Kidney epithelial cell (primary cell): ENCODE measurements at regions not wholly inside any gene's neighbourhood (a gene's known extent, or its start where the extent isn't known, plus 50 kb on each side); places are given as distances from the start of the nearest gene placed in this dataset.

ENCODE experiments used
- DNase-seq: peaks from one replicate; pipeline ENCODE4 v3.0.0-alpha.2; 2010; ENCODE audit warnings: low read depth
- H3K27me3 ChIP-seq: 2 replicates; pipeline ENCODE4 v1.6.0; 2011; ENCODE audit warnings: low read length; ENCODE audit not compliant: control insufficient read depth, insufficient read depth
- H3K36me3 ChIP-seq: 2 replicates; pipeline ENCODE4 v1.5.1; 2011; ENCODE audit warnings: low read length; ENCODE audit not compliant: control insufficient read depth, insufficient read depth
- H3K4me3 ChIP-seq: 2 replicates; pipeline ENCODE4 v1.5.1; 2011; ENCODE audit warnings: low read depth, mild to moderate bottlenecking, control low read depth, low read length
- CTCF ChIP-seq: IDR thresholded peaks from 2 replicates; pipeline ENCODE4 v1.5.1; 2011; ENCODE audit warnings: mild to moderate bottlenecking, moderate library complexity, low read length, control low read depth, inconsistent platforms; ENCODE audit not compliant: insufficient read depth, poor library complexity, severe bottlenecking

- DNase-seq: no peak
- TF ChIP-seq CTCF: no peak
- Histone ChIP-seq H3K27me3 (peaks cover 2% of the 10 kb centered on the region), H3K4me3 (no peak overlapping the region), H3K36me3 (no peaks in the 10 kb centered on the region)
These were observed 61.0 kb upstream of the RNF32 start for GRCh38 chr7:156579566-156579965.

GRCh38 chr7:156578978-156579430 lies 61.6 kb upstream of the RNF32 start:
- Histone ChIP-seq H3K4me3 (no peak overlapping the region), H3K36me3 (no peaks in the 10 kb centered on the region), H3K27me3 (peaks cover 2% of the 10 kb centered on the region)
- no peak for DNase-seq
- TF ChIP-seq CTCF: no peak

GRCh38 chr7:156578578-156578940 lies 62.0 kb upstream of the RNF32 start:
- Histone ChIP-seq H3K36me3 (no peaks in the 10 kb centered on the region), H3K27me3 (peaks cover 2% of the 10 kb centered on the region), H3K4me3 (no peak overlapping the region)
- no peak for DNase-seq
- no peak for TF ChIP-seq CTCF

GRCh38 chr7:156577645-156578577 lies 62.7 kb upstream of the RNF32 start:
- H3K27me3 ChIP-seq: peaks cover 2% of the 10 kb centered on the region
- no peaks in the 10 kb centered on the region for H3K36me3 ChIP-seq
- DNase-seq: no peak
- no peak overlapping the region for H3K4me3 ChIP-seq
- no peak for TF ChIP-seq CTCF

- Histone ChIP-seq H3K4me3 (no peak overlapping the region), H3K36me3 (no peaks in the 10 kb centered on the region), H3K27me3 (peaks cover 2% of the 10 kb centered on the region)
- no peak for TF ChIP-seq CTCF
- DNase-seq: no peak
These were observed 64.1 kb upstream of the RNF32 start for GRCh38 chr7:156576216-156577058.
